HCT116 (cell line): ENCODE measurements at regions not wholly inside any gene's neighbourhood (a gene's known extent, or its start where the extent isn't known, plus 50 kb on each side); places are given as distances from the start of the nearest gene placed in this dataset.

Experiments used
- ATAC-seq: fragments of 200-7000 bp; cut with Tn5 transposase; 2 replicates; pipeline ENCODE4 v1.9.1; 2020; ENCODE audit warnings: mild to moderate bottlenecking, moderate library complexity
- BruUV-seq: library from RNA; stranded (reverse); fragments of 400-500 nt; replicated peaks from 2 replicates; lab custom pipeline; 2021; lab: Mats Ljungman, UMichigan
- CTCF ChIA-PET: fragments of 300-600 bp; sonication (Branson Sonifier 250); formaldehyde crosslinking; loops from one replicate; lab custom pipeline; 2021; ENCODE audit warnings: antibody characterized with exemption; lab: Charles Lee
- POLR2A ChIA-PET: fragments of 300-600, 350-600 bp; sonication (Branson Sonifier 250); formaldehyde crosslinking; loops from one replicate; lab custom pipeline; 2021; ENCODE audit warnings: antibody characterized with exemption; lab: Charles Lee
- RAD21 ChIA-PET, 2 experiments: fragments of 300-600 bp; sonication (Branson Sonifier 250); formaldehyde crosslinking; loops; one replicate each; lab custom pipeline; 2023; ENCODE audit warnings: low total read pairs in 2 of 2; ENCODE audit not compliant: uncharacterized antibody in 2 of 2, unreplicated experiment in 2 of 2, low non-redundant PET in 1 of 2; lab: Charles Lee
- DNase-seq: peaks from one replicate; pipeline ENCODE4 v3.0.0-alpha.2; 2010; ENCODE audit warnings: low read depth, low spot score
- H2AFZ ChIP-seq: fragments of 200-600 bp; shearing (Covaris generic), sonication (generic); 2 replicates; pipeline ENCODE4 v1.6.1; 2017; ENCODE audit warnings: low read depth, mixed run types, mixed read lengths, antibody characterized with exemption, low read length; ENCODE audit not compliant: poor library complexity, severe bottlenecking
- H3K27ac ChIP-seq: 2 replicates; pipeline ENCODE4 v1.5.1; 2012; ENCODE audit warnings: low read depth, low read length
- H3K27me3 ChIP-seq: fragments of 200-600 bp; sonication (generic); 2 replicates; pipeline ENCODE4 v1.6.1; 2016; ENCODE audit warnings: mixed run types, low read length, mixed read lengths; ENCODE audit not compliant: insufficient read depth
- H3K36me3 ChIP-seq, 2 experiments: fragments of 200-500 bp in 1 of 2; fragments of 200-600 bp in 1 of 2; sonication (Bioruptor generic) in 1 of 2; sonication (generic) in 1 of 2; 2 replicates each; pipeline versions ENCODE4 v1.5.1 to v1.6.1; 2014 to 2016; ENCODE audit warnings: low read length in 2 of 2, inconsistent platforms in 1 of 2, mixed read lengths in 1 of 2, mixed run types in 1 of 2; ENCODE audit not compliant: insufficient read depth in 2 of 2, control insufficient read depth in 1 of 2
- H3K4me1 ChIP-seq, 2 experiments: fragments of 200-600 bp in 1 of 2; sonication (generic) in 1 of 2; 2 replicates each; pipeline versions ENCODE4 v1.5.1 to v1.6.1; 2012 to 2017; ENCODE audit warnings: low read length in 2 of 2, inconsistent platforms in 1 of 2, mild to moderate bottlenecking in 1 of 2, mixed read lengths in 1 of 2, mixed run types in 1 of 2, moderate library complexity in 1 of 2; ENCODE audit not compliant: insufficient read depth in 2 of 2, control insufficient read depth in 1 of 2
- H3K4me2 ChIP-seq: fragments of 200-600 bp; sonication (generic); 2 replicates; pipeline ENCODE4 v1.6.1; 2017; ENCODE audit warnings: mixed run types, low read length, mixed read lengths
- H3K4me3 ChIP-seq, 2 experiments: fragments of 200-600 bp in 1 of 2; sonication (generic) in 1 of 2; replicated peaks in 1 of 2; 2 replicates each; pipeline ENCODE4 v1.5.1; 2011 to 2016; ENCODE audit warnings: low read length in 2 of 2, control low read depth in 1 of 2, low read depth in 1 of 2, mild to moderate bottlenecking in 1 of 2, mixed read lengths in 1 of 2, mixed run types in 1 of 2
- H3K79me2 ChIP-seq: fragments of 200-600 bp; sonication (generic); 2 replicates; pipeline ENCODE4 v1.6.1; 2017; ENCODE audit warnings: mild to moderate bottlenecking, mixed run types, low read length, moderate library complexity, mixed read lengths; ENCODE audit not compliant: insufficient read depth
- H3K9ac ChIP-seq: fragments of 200-600 bp; sonication (generic); 2 replicates; pipeline ENCODE4 v1.6.1; 2016; ENCODE audit warnings: low read length, mixed read lengths
- H3K9me2 ChIP-seq: fragments of 200-600 bp; sonication (generic), shearing (Covaris generic); 2 replicates; pipeline ENCODE4 v1.6.1; 2017; ENCODE audit warnings: mixed run types, mild to moderate bottlenecking, moderate library complexity; ENCODE audit not compliant: insufficient read depth
- H3K9me3 ChIP-seq, 2 experiments: fragments of 200-500 bp in 1 of 2; fragments of 200-600 bp in 1 of 2; sonication (Bioruptor generic) in 1 of 2; sonication (generic) in 1 of 2; 2 replicates each; pipeline ENCODE4 v1.6.1; 2014 to 2017; ENCODE audit warnings: low read length in 2 of 2, mixed read lengths in 2 of 2, inconsistent platforms in 1 of 2, low read depth in 1 of 2, mild to moderate bottlenecking in 1 of 2, mixed run types in 1 of 2, moderate library complexity in 1 of 2; ENCODE audit not compliant: control insufficient read depth in 1 of 2, insufficient read depth in 1 of 2
- H4K20me1 ChIP-seq: fragments of 200-600 bp; sonication (generic), shearing (Covaris generic); 2 replicates; pipeline ENCODE4 v1.6.1; 2017; ENCODE audit warnings: mixed run types, mild to moderate bottlenecking, moderate library complexity; ENCODE audit not compliant: insufficient read depth
- CBX3 ChIP-seq: IDR thresholded peaks from 2 replicates; pipeline ENCODE4 v1.6.1; 2012; ENCODE audit warnings: low read depth
- CEBPB ChIP-seq: IDR thresholded peaks from 2 replicates; pipeline ENCODE4 v1.6.1; 2012; ENCODE audit warnings: low read depth
- ELF1 ChIP-seq: IDR thresholded peaks from 2 replicates; pipeline ENCODE4 v1.6.1; 2012; ENCODE audit warnings: low read depth, borderline replicate concordance
- EZH2 ChIP-seq: fragments of 200-600 bp; sonication (generic); IDR thresholded peaks from 2 replicates; pipeline ENCODE4 v1.6.1; 2017; ENCODE audit warnings: antibody characterized with exemption, mixed run types
- EZH2phosphoT487 ChIP-seq: fragments of 200-600 bp; IDR thresholded peaks from 2 replicates; pipeline ENCODE4 v1.6.1; 2018; ENCODE audit warnings: antibody characterized with exemption, borderline replicate concordance
- MAX ChIP-seq: IDR thresholded peaks from 2 replicates; pipeline ENCODE4 v1.6.1; 2012
- POLR2A ChIP-seq: IDR thresholded peaks from 2 replicates; pipeline ENCODE4 v1.7.0; 2011; ENCODE audit warnings: borderline replicate concordance; ENCODE audit not compliant: insufficient read depth, insufficient read length; ENCODE audit errors: extremely low read depth
- POLR2AphosphoS5 ChIP-seq: IDR thresholded peaks from 2 replicates; pipeline ENCODE4 v1.6.1; 2011; ENCODE audit warnings: mild to moderate bottlenecking, low read depth, low read length, moderate library complexity
- RAD21 ChIP-seq: IDR thresholded peaks from 2 replicates; pipeline ENCODE4 v1.6.1; 2012; ENCODE audit warnings: low read depth, mild to moderate bottlenecking
- SP1 ChIP-seq: IDR thresholded peaks from 2 replicates; pipeline ENCODE4 v1.6.1; 2012; ENCODE audit warnings: low read depth
- TCF7L2 ChIP-seq: IDR thresholded peaks from 2 replicates; pipeline ENCODE4 v1.7.0; 2011; ENCODE audit warnings: borderline replicate concordance, inconsistent platforms; ENCODE audit not compliant: insufficient read depth, insufficient read length; ENCODE audit errors: extremely low read depth
- YY1 ChIP-seq: IDR thresholded peaks from 2 replicates; pipeline ENCODE4 v1.6.1; 2011; ENCODE audit warnings: low read length, low read depth, moderate library complexity, mild to moderate bottlenecking; ENCODE audit not compliant: insufficient replicate concordance; ENCODE audit errors: extremely low read depth
- ZFX ChIP-seq: fragments of 450-650 bp; IDR thresholded peaks from 2 replicates; pipeline ENCODE4 v1.6.1; 2017
- ZNF274 ChIP-seq: fragments of 200-500 bp; sonication (Bioruptor generic); IDR thresholded peaks from 2 replicates; pipeline ENCODE4 v1.6.1; 2014; ENCODE audit warnings: mild to moderate bottlenecking, low read depth, low read length, inconsistent platforms
- intact Hi-C: fragments of 100-400 bp; cut with micrococcal nuclease; formaldehyde crosslinking; loops from 2 replicates; pipeline ENCODE4 v1.10.0; 2022

GRCh38 chr21:28822486-28823335 is 170.0 kb downstream of the LTN1 start:
- intact Hi-C loops = no loop called here
- Histone ChIP-seq H3K9me2 (no peaks in the 10 kb centered on the region), H3K4me2 (no peak overlapping the region)
- ATAC-seq = no peak
- TF ChIP-seq CEBPB (no peak), EZH2 (no peak), TCF7L2 (no peak), POLR2A (no peak), SP1 (no peak), ZFX (no peak), YY1 (no peak)
- TF ChIP-seq, all 23 proteins: peak for 0
- H3K27me3 ChIP-seq = peaks cover 10% of the 10 kb centered on the region; the same call in 1 of the 2 replicates
- H3K27ac ChIP-seq = no peak overlapping the region
- no peaks in the 10 kb centered on the region for H4K20me1 ChIP-seq
- POLR2A ChIA-PET = no interaction called here
- H3K4me1 ChIP-seq = no peaks in the 10 kb centered on the region
- no peaks in the 10 kb centered on the region for H3K36me3 ChIP-seq
- H3K9me3 ChIP-seq = no peaks in the 10 kb centered on the region
- no peak for DNase-seq
- H2AFZ ChIP-seq = no peak overlapping the region
- RAD21 ChIA-PET = no interaction called here
- no peak overlapping the region for H3K9ac ChIP-seq
- no peak overlapping the region for H3K4me3 ChIP-seq
- no TSS peak for BruUV-seq
- H3K79me2 ChIP-seq = no peaks in the 10 kb centered on the region
- CTCF ChIA-PET = no interaction called here

- no peaks in the 10 kb centered on the region for H3K36me3 ChIP-seq
- H3K9me2 ChIP-seq = no peaks in the 10 kb centered on the region
- intact Hi-C loops = no loop called here
- TF ChIP-seq ELF1 = no peak
- TF ChIP-seq TCF7L2 = no peak
- TF ChIP-seq ZNF274 = no peak
- no peak for TF ChIP-seq YY1
- no peak for TF ChIP-seq RAD21
- TF ChIP-seq CEBPB = no peak
- no peak for TF ChIP-seq POLR2AphosphoS5
- TF ChIP-seq POLR2A = no peak
- no peak for TF ChIP-seq MAX
- no peak for TF ChIP-seq CBX3
- no peak for TF ChIP-seq EZH2phosphoT487
- TF ChIP-seq, all 23 proteins: peak for 0
- Histone ChIP-seq H3K4me2 (no peak overlapping the region), H3K9me3 (no peaks in the 10 kb centered on the region), H2AFZ (no peak overlapping the region), H3K79me2 (no peaks in the 10 kb centered on the region), H4K20me1 (no peaks in the 10 kb centered on the region), H3K27ac (no peak overlapping the region), H3K9ac (no peak overlapping the region), H3K4me3 (no peak overlapping the region), H3K27me3 (peaks cover 9% of the 10 kb centered on the region; the same call in 1 of the 2 replicates), H3K4me1 (no peaks in the 10 kb centered on the region)
- ATAC-seq = no peak
- CTCF ChIA-PET = no interaction called here
- RAD21 ChIA-PET = no interaction called here
- no peak for DNase-seq
- no TSS peak for BruUV-seq
- POLR2A ChIA-PET = no interaction called here
These were observed 170.6 kb downstream of the LTN1 start for GRCh38 chr21:28822123-28822399.
